ENCODE measurements at regions not wholly inside any gene's neighbourhood (a gene's known extent, or its start where the extent isn't known, plus 50 kb on each side); places are given as distances from the start of the nearest gene placed in this dataset.

DNA sequence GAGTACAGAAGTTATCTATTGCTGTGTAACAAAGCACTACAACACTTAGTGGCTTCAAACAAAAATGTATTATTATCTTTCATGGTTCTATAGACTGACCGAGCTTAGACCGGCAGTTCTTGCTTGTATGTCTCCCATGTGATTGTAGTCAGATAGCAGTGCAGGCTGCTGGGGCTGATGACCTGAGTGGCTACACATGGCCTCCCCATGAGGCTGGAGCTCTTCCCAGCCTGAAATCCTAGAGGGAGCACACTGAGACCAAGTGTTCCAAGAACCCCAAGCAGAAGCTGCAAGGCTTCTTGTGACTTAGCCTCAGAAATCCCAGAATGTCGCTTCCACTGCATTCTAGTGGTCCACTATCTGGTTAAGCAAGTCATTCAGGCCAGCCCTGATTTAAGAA, 141.2 kb upstream of the TLE3 start:
- Histone ChIP-seq H2AFZ (ENCODE audit: low read depth, low read length) (no peak overlapping the region), H3K79me2 (ENCODE audit: control insufficient read depth, insufficient read depth, low read length) (no peaks in the 10 kb centered on the region), H3K27ac (ENCODE audit: extremely low read depth, low read depth, low read length) (no peak overlapping the region), H3K4me1 (replicated peaks in 1 of 2; ENCODE audit: control insufficient read depth in 2 of 2, insufficient read depth in 2 of 2, low read length in 2 of 2) (no peaks in the 10 kb centered on the region), H3K4me3 (no peak overlapping the region), H3K27me3 (ENCODE audit: control insufficient read depth in 2 of 2, insufficient read depth in 2 of 2, low read length in 2 of 2) (peaks cover 17 to 38% of the 10 kb centered on the region in 2 experiments; a peak in 4 of 5 replicates), H3K9me1 (ENCODE audit: control insufficient read depth, insufficient read depth, low read length) (peaks cover 4% of the 10 kb centered on the region), H3K9me3 (replicated peaks; ENCODE audit: control insufficient read depth, insufficient read depth, low read depth, low read length) (no peaks in the 10 kb centered on the region), H3K4me2 (ENCODE audit: insufficient read depth, low read length) (no peak overlapping the region), H3K9ac (ENCODE audit: insufficient read depth in 1 of 2, low read depth in 2 of 2, low read length in 2 of 2) (no peak overlapping the region), H3K36me3 (ENCODE audit: control insufficient read depth, insufficient read depth, low read length) (no peaks in the 10 kb centered on the region), H4K20me1 (replicated peaks; ENCODE audit: control insufficient read depth, insufficient read depth, low read length) (no peaks in the 10 kb centered on the region; the same call in 1 of the 2 replicates)
- ATAC-seq: no peak
- in situ Hi-C loops (cut with MboI) (no loop called here), intact Hi-C loops (cut with micrococcal nuclease) (no loop called here)
- no peak for TF ChIP-seq SIN3B (IDR thresholded peaks at IDR 0.05; ENCODE audit: low read depth)
- no peak for TF ChIP-seq NKRF (IDR thresholded peaks at IDR 0.05; ENCODE audit: borderline replicate concordance)
- BruUV-seq (replicated peaks): no TSS peak
- ChIA-PET CTCF (ENCODE audit: low intra/inter-chr PET ratio) (no interaction called here), POLR2A (interaction anchor here (0.9 kb wide), 1 partner anchor 51 kb away, joined by 3 read pairs; no protein-coding TSS in a partner anchor)
- WGBS (ENCODE audit: insufficient coverage, low coverage, missing lambda C conversion rate): 11% methylated on average over 3 of the region's 3 CpGs
- FAIRE-seq: no peak
- DNase-seq (ENCODE audit: extremely low read depth in 1 of 4, low spot score in 3 of 4): no peak

DNA sequence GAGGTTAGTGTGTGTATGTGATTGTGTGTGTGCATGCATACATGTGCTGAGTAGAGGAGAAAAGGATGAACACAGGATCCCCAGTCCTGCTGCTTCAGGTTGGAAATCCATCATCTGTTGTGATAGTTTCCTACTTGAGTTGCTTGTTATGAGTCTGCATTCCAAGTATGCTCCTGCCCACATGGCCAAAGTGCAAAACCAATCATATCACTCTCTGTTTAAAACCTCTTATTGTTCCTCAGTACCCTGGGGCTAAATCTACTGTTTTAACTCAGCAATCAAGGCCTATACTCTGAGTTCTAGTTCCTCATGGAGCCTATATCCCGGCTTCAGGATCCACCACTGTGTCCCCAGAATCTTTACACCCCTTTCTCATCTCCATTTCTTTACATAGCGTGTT, 139.9 kb upstream of the TLE3 start:
- Histone ChIP-seq H3K9me3 (replicated peaks; ENCODE audit: control insufficient read depth, insufficient read depth, low read depth, low read length) (no peaks in the 10 kb centered on the region), H3K9ac (ENCODE audit: insufficient read depth in 1 of 2, low read depth in 2 of 2, low read length in 2 of 2) (no peak overlapping the region), H3K36me3 (ENCODE audit: control insufficient read depth, insufficient read depth, low read length) (no peaks in the 10 kb centered on the region), H3K27ac (ENCODE audit: extremely low read depth, low read depth, low read length) (no peak overlapping the region), H3K9me1 (ENCODE audit: control insufficient read depth, insufficient read depth, low read length) (peaks cover 4% of the 10 kb centered on the region), H3K4me1 (replicated peaks in 1 of 2; ENCODE audit: control insufficient read depth in 2 of 2, insufficient read depth in 2 of 2, low read length in 2 of 2) (no peaks in the 10 kb centered on the region), H3K4me2 (ENCODE audit: insufficient read depth, low read length) (no peak overlapping the region), H3K4me3 (no peak overlapping the region), H3K27me3 (ENCODE audit: control insufficient read depth in 2 of 2, insufficient read depth in 2 of 2, low read length in 2 of 2) (peaks cover 11 to 26% of the 10 kb centered on the region in 2 experiments; a peak in 4 of 5 replicates), H2AFZ (ENCODE audit: low read depth, low read length) (no peak overlapping the region), H4K20me1 (replicated peaks; ENCODE audit: control insufficient read depth, insufficient read depth, low read length) (no peaks in the 10 kb centered on the region; the same call in 1 of the 2 replicates), H3K79me2 (ENCODE audit: control insufficient read depth, insufficient read depth, low read length) (no peaks in the 10 kb centered on the region)
- ATAC-seq: no peak
- intact Hi-C loops (cut with micrococcal nuclease): no loop called here
- WGBS (ENCODE audit: insufficient coverage, low coverage, missing lambda C conversion rate): 3% methylated on average over 2 of the region's 2 CpGs
- ChIA-PET POLR2A (no interaction called here), CTCF (ENCODE audit: low intra/inter-chr PET ratio) (no interaction called here)
- no peak for DNase-seq (ENCODE audit: extremely low read depth in 1 of 4, low spot score in 3 of 4)
- in situ Hi-C loops (cut with MboI): no loop called here
- BruUV-seq (replicated peaks): no TSS peak
- FAIRE-seq: no peak
- TF ChIP-seq ZNF79 (CRISPR knock-in tag; IDR thresholded peaks at IDR 0.05; ENCODE audit: low read depth) (no peak), HNRNPL (IDR thresholded peaks at IDR 0.05; ENCODE audit: low read depth, low read length) (no peak), EP400 (IDR thresholded peaks at IDR 0.05) (no peak), HEY1 (CRISPR knock-in tag; IDR thresholded peaks at IDR 0.05; ENCODE audit: borderline replicate concordance) (no peak), CEBPG (CRISPR knock-in tag; IDR thresholded peaks at IDR 0.05) (no peak), CEBPG (tag; conservative IDR thresholded peaks at IDR 0.05 in 1 of 2, IDR thresholded peaks at IDR 0.05 in 1 of 2) (no peak), SMARCA5 (IDR thresholded peaks at IDR 0.05) (no peak), HLTF (IDR thresholded peaks at IDR 0.05) (no peak), RBM15 (IDR thresholded peaks at IDR 0.05; ENCODE audit: insufficient read depth, low read length) (no peak), TSHZ1 (CRISPR knock-in tag; IDR thresholded peaks at IDR 0.05) (no peak)
